Right atrium auricular region (tissue), 2 donors: ENCODE measurements at regions not wholly inside any gene's neighbourhood (a gene's known extent, or its start where the extent isn't known, plus 50 kb on each side); places are given as distances from the start of the nearest gene placed in this dataset.

Experiments used
- DNase-seq: peaks from one replicate; pipeline ENCODE4 v3.0.0-alpha.2; 2019; ENCODE audit warnings: low spot score
- H3K27ac ChIP-seq, 2 donors: fragments of 200-600 bp; sonication (generic); 1 replicate in 1 of 2; 2 replicates in 1 of 2; pipeline ENCODE4 v1.5.1; 2016 to 2019
- H3K27me3 ChIP-seq, 2 donors: fragments of 200-600 bp; sonication (generic); one replicate each; pipeline versions ENCODE4 v1.5.1 to v1.6.0; 2017 to 2019
- H3K36me3 ChIP-seq: fragments of 200-600 bp; sonication (generic); one replicate; pipeline ENCODE4 v1.5.1; 2016
- H3K4me1 ChIP-seq, 2 donors: fragments of 200-600 bp; sonication (generic); one replicate each; pipeline versions ENCODE4 v1.5.1 to v1.6.0; 2017 to 2019
- H3K4me3 ChIP-seq, 2 donors: fragments of 200-600 bp; sonication (generic); 1 replicate in 1 of 2; 2 replicates in 1 of 2; pipeline ENCODE4 v1.5.1; 2017 to 2019; ENCODE audit warnings: mild to moderate bottlenecking in 1 of 2, moderate library complexity in 1 of 2
- H3K9me3 ChIP-seq, 2 donors: fragments of 200-600 bp; sonication (generic); one replicate each; pipeline ENCODE4 v1.5.1; 2019
- CTCF ChIP-seq, 2 donors: fragments of 200-600 bp; sonication (generic); IDR thresholded peaks; one replicate each; pipeline ENCODE4 v1.5.1; 2019; ENCODE audit warnings: antibody characterized with exemption in 2 of 2

GRCh38 chr12:86914721-86915120, 658.5 kb upstream of the MGAT4C start:
- no peak for DNase-seq
- TF ChIP-seq CTCF (IDR thresholded peaks at IDR 0.05) = peak; percentile 33 to 56

GRCh38 chr12:86911973-86912372, 655.8 kb upstream of the MGAT4C start:
- Histone ChIP-seq H3K36me3 (no peaks in the 10 kb centered on the region), H3K4me1 (no peaks in the 10 kb centered on the region), H3K4me3 (no peak overlapping the region), H3K27ac (no peak overlapping the region), H3K9me3 (no peaks in the 10 kb centered on the region), H3K27me3 (no peaks in the 10 kb centered on the region)
- DNase-seq = no peak
- no peak for TF ChIP-seq CTCF (IDR thresholded peaks at IDR 0.05)

More at GRCh38 chr12:86914721-86915120, 658.5 kb upstream of the MGAT4C start:
- Histone ChIP-seq H3K36me3 (no peaks in the 10 kb centered on the region), H3K4me3 (no peak overlapping the region), H3K27me3 (no peaks in the 10 kb centered on the region), H3K27ac (no peak overlapping the region), H3K4me1 (no peaks in the 10 kb centered on the region), H3K9me3 (no peaks in the 10 kb centered on the region)

GRCh38 chr12:86903159-86903558, 647.0 kb upstream of the MGAT4C start:
- Histone ChIP-seq H3K36me3 (no peaks in the 10 kb centered on the region), H3K27me3 (no peaks in the 10 kb centered on the region), H3K4me1 (no peaks in the 10 kb centered on the region), H3K4me3 (no peak overlapping the region), H3K9me3 (no peaks in the 10 kb centered on the region), H3K27ac (no peak overlapping the region)
- TF ChIP-seq CTCF (IDR thresholded peaks at IDR 0.05) = no peak
- no peak for DNase-seq

- Histone ChIP-seq H3K9me3 (no peaks in the 10 kb centered on the region), H3K4me1 (no peaks in the 10 kb centered on the region), H3K36me3 (no peaks in the 10 kb centered on the region), H3K4me3 (no peak overlapping the region), H3K27ac (no peak overlapping the region), H3K27me3 (no peaks in the 10 kb centered on the region)
- TF ChIP-seq CTCF (IDR thresholded peaks at IDR 0.05) = no peak
- no peak for DNase-seq
These were observed 604.6 kb upstream of the MGAT4C start for GRCh38 chr12:86860776-86861175.

- no peak for DNase-seq
- H3K36me3 ChIP-seq = no peaks in the 10 kb centered on the region
- no peak for TF ChIP-seq CTCF (IDR thresholded peaks at IDR 0.05)
- no peak overlapping the region for H3K4me3 ChIP-seq
- no peaks in the 10 kb centered on the region for H3K9me3 ChIP-seq
- no peaks in the 10 kb centered on the region for H3K27me3 ChIP-seq
- no peaks in the 10 kb centered on the region for H3K4me1 ChIP-seq
- no peak overlapping the region for H3K27ac ChIP-seq
These were observed 596.3 kb upstream of the MGAT4C start for GRCh38 chr12:86852451-86852850.

- H3K36me3 ChIP-seq = no peaks in the 10 kb centered on the region
- peak overlapping the region in 1 of 2 donors; percentile 24 for H3K4me3 ChIP-seq
- H3K27ac ChIP-seq = no peak overlapping the region
- no peaks in the 10 kb centered on the region for H3K4me1 ChIP-seq
- TF ChIP-seq CTCF (IDR thresholded peaks at IDR 0.05) = peak in 1 of 2 donors; percentile 19
- no peaks in the 10 kb centered on the region for H3K9me3 ChIP-seq
- H3K27me3 ChIP-seq = no peaks in the 10 kb centered on the region
- no peak for DNase-seq
These were observed 582.5 kb upstream of the MGAT4C start for GRCh38 chr12:86838711-86839110.
